Activated CD8-positive, alpha-beta T cell treated with anti-CD3 and anti-CD28 coated beads for 36 hours (primary cell): ENCODE measurements at regions not wholly inside any gene's neighbourhood (a gene's known extent, or its start where the extent isn't known, plus 50 kb on each side); places are given as distances from the start of the nearest gene placed in this dataset.

Experiments
- ATAC-seq: fragments of 200-7000 bp; cut with Tn5 transposase; one replicate; pipeline ENCODE4 v1.10.0; 2021; ENCODE audit warnings: mild to moderate bottlenecking, moderate library complexity
- CTCF ChIA-PET: fragments of 350-600 bp; sonication (Branson Sonifier 250); formaldehyde crosslinking; loops from one replicate; lab custom pipeline; 2021; ENCODE audit warnings: antibody characterized with exemption; lab: Charles Lee
- POLR2A ChIA-PET: fragments of 350-600 bp; sonication (Branson Sonifier 250); formaldehyde crosslinking; loops from one replicate; lab custom pipeline; 2021; ENCODE audit warnings: antibody characterized with exemption; lab: Charles Lee
- DNase-seq: peaks from one replicate; pipeline ENCODE4 v3.0.0-alpha.2; 2020
- H3K27ac Mint-ChIP-seq: one replicate; pipeline ENCODE4 v1.8.0; 2021; ENCODE audit warnings: mild to moderate bottlenecking, mixed read lengths
- H3K27me3 Mint-ChIP-seq: one replicate; pipeline ENCODE4 v1.8.0; 2021; ENCODE audit warnings: mixed read lengths
- H3K36me3 Mint-ChIP-seq: one replicate; pipeline ENCODE4 v1.8.0; 2021; ENCODE audit warnings: low read depth, mixed read lengths
- H3K4me1 Mint-ChIP-seq: one replicate; pipeline ENCODE4 v1.8.0; 2021; ENCODE audit warnings: low read depth, mixed read lengths
- H3K4me3 Mint-ChIP-seq: one replicate; pipeline ENCODE4 v1.8.0; 2021; ENCODE audit warnings: mild to moderate bottlenecking, moderate library complexity, mixed read lengths
- H3K9me3 Mint-ChIP-seq: one replicate; pipeline ENCODE4 v1.8.0; 2021; ENCODE audit warnings: mixed read lengths
- CTCF ChIP-seq: fragments of 200-600 bp; IDR thresholded peaks from one replicate; pipeline ENCODE4 v1.8.0; 2022; ENCODE audit warnings: antibody characterized with exemption, mild to moderate bottlenecking
- intact Hi-C: fragments of 100-400 bp; cut with micrococcal nuclease; formaldehyde crosslinking; loops from one replicate; pipeline ENCODE4 v1.10.0; 2022

GRCh38 chr10:128245026-128245425 is 118.8 kb upstream of the MKI67 start:
- POLR2A ChIA-PET = interaction anchor here (0.6 kb wide), 1 partner anchor 330 kb away, joined by 3 read pairs; no protein-coding TSS in a partner anchor
- DNase-seq = no peak
- TF ChIP-seq CTCF = no peak
- intact Hi-C loops = no loop called here
- ATAC-seq = no peak
- no peaks in the 10 kb centered on the region for H3K36me3 Mint-ChIP-seq
- H3K27me3 Mint-ChIP-seq = no peaks in the 10 kb centered on the region
- H3K4me3 Mint-ChIP-seq = no peak overlapping the region
- H3K9me3 Mint-ChIP-seq = no peaks in the 10 kb centered on the region
- H3K27ac Mint-ChIP-seq = no peak overlapping the region
- CTCF ChIA-PET = no interaction called here
- H3K4me1 Mint-ChIP-seq = no peaks in the 10 kb centered on the region

GRCh38 chr10:128247576-128247975 is 121.4 kb upstream of the MKI67 start:
- Mint-ChIP-seq H3K27me3 (no peaks in the 10 kb centered on the region), H3K4me3 (no peak overlapping the region), H3K27ac (no peak overlapping the region), H3K9me3 (no peaks in the 10 kb centered on the region), H3K4me1 (no peaks in the 10 kb centered on the region), H3K36me3 (no peaks in the 10 kb centered on the region)
- ChIA-PET CTCF (no interaction called here), POLR2A (no interaction called here)
- no peak for ATAC-seq
- DNase-seq = no peak
- no peak for TF ChIP-seq CTCF
- intact Hi-C loops = no loop called here

GRCh38 chr10:128254476-128254875 is 128.3 kb upstream of the MKI67 start:
- H3K36me3 Mint-ChIP-seq = no peaks in the 10 kb centered on the region
- no peak overlapping the region for H3K4me3 Mint-ChIP-seq
- no peak for DNase-seq
- no peaks in the 10 kb centered on the region for H3K27me3 Mint-ChIP-seq
- CTCF ChIA-PET = no interaction called here
- H3K27ac Mint-ChIP-seq = no peak overlapping the region
- no peak for TF ChIP-seq CTCF
- H3K4me1 Mint-ChIP-seq = peaks cover 6% of the 10 kb centered on the region
- POLR2A ChIA-PET = no interaction called here
- no peaks in the 10 kb centered on the region for H3K9me3 Mint-ChIP-seq
- intact Hi-C loops = no loop called here
- no peak for ATAC-seq

GRCh38 chr10:128257428-128257827 is 131.2 kb upstream of the MKI67 start:
- POLR2A ChIA-PET = interaction anchor here (0.6 kb wide), 1 partner anchor 72 kb away, joined by 3 read pairs; no protein-coding TSS in a partner anchor
- no peak overlapping the region for H3K4me3 Mint-ChIP-seq
- DNase-seq (no peak), ATAC-seq (no peak)
- no peaks in the 10 kb centered on the region for H3K9me3 Mint-ChIP-seq
- H3K4me1 Mint-ChIP-seq = peaks cover 6% of the 10 kb centered on the region
- H3K36me3 Mint-ChIP-seq = no peaks in the 10 kb centered on the region
- intact Hi-C loops = no loop called here
- H3K27ac Mint-ChIP-seq = no peak overlapping the region
- CTCF ChIA-PET = interaction anchor here (0.9 to 2.0 kb wide), 2 partner anchors 11 to 45 kb away, joined by 3 to 4 read pairs; no protein-coding TSS in a partner anchor
- peaks cover under 1% of the 10 kb centered on the region for H3K27me3 Mint-ChIP-seq
- TF ChIP-seq CTCF = no peak

- intact Hi-C loops = no loop called here
- ATAC-seq (no peak), DNase-seq (no peak)
- Mint-ChIP-seq H3K4me3 (no peak overlapping the region), H3K27me3 (peaks cover 6% of the 10 kb centered on the region), H3K27ac (no peak overlapping the region), H3K36me3 (no peaks in the 10 kb centered on the region), H3K4me1 (peaks cover 6% of the 10 kb centered on the region), H3K9me3 (no peaks in the 10 kb centered on the region)
- ChIA-PET POLR2A (interaction anchor here (0.6 to 0.9 kb wide), 2 partner anchors 10 to 73 kb away, joined by 3 read pairs; no protein-coding TSS in a partner anchor), CTCF (interaction anchor here (2.0 kb wide), 1 partner anchor 10 kb away, joined by 4 read pairs; no protein-coding TSS in a partner anchor)
- TF ChIP-seq CTCF = no peak
Observed at GRCh38 chr10:128258421-128258976, 132.3 kb upstream of the MKI67 start.
